GM18517 (cell line): ENCODE measurements at regions not wholly inside any gene's neighbourhood (a gene's known extent, or its start where the extent isn't known, plus 50 kb on each side); places are given as distances from the start of the nearest gene placed in this dataset.

ENCODE experiments used
- ATAC-seq: cut with Tn5 transposase; IDR thresholded peaks from one replicate; pipeline ENCODE4 v1.9.1; 2021; ENCODE audit warnings: mild to moderate bottlenecking, moderate library complexity; ENCODE audit not compliant: unreplicated experiment

- ATAC-seq: no peak
These were observed 295.9 kb upstream of the N4BP1 start for GRCh38 chr16:48905632-48906505.

GRCh38 chr16:48904333-48904732 is 294.4 kb upstream of the N4BP1 start:
- ATAC-seq: no peak

GRCh38 chr16:48903039-48903438 is 293.1 kb upstream of the N4BP1 start:
- no peak for ATAC-seq

GRCh38 chr16:48901712-48902374 is 291.9 kb upstream of the N4BP1 start:
- ATAC-seq: no peak

GRCh38 chr16:48899500-48899899 is 289.5 kb upstream of the N4BP1 start:
- no peak for ATAC-seq

GRCh38 chr16:48897698-48898205 is 287.8 kb upstream of the N4BP1 start:
- ATAC-seq: no peak

- no peak for ATAC-seq
These were observed 285.2 kb upstream of the N4BP1 start for GRCh38 chr16:48895142-48895541.

GRCh38 chr16:48892893-48893292 is 282.9 kb upstream of the N4BP1 start:
- ATAC-seq: no peak

GRCh38 chr16:48887646-48888210 is 277.7 kb upstream of the N4BP1 start:
- no peak for ATAC-seq

GRCh38 chr16:48885471-48885870 is 275.5 kb upstream of the N4BP1 start:
- ATAC-seq: no peak

GRCh38 chr16:48881272-48881671 is 271.3 kb upstream of the N4BP1 start:
- ATAC-seq: no peak

GRCh38 chr16:48879223-48880122 is 269.5 kb upstream of the N4BP1 start:
- ATAC-seq: no peak

GRCh38 chr16:48877946-48878345 is 268.0 kb upstream of the N4BP1 start:
- ATAC-seq: no peak

- no peak for ATAC-seq
These were observed 260.2 kb upstream of the N4BP1 start for GRCh38 chr16:48870141-48870540.

- ATAC-seq: no peak
These were observed 255.5 kb upstream of the N4BP1 start for GRCh38 chr16:48865520-48865919.

- no peak for ATAC-seq
These were observed 254.1 kb upstream of the N4BP1 start for GRCh38 chr16:48864055-48864454.

GRCh38 chr16:48862087-48862532 is 252.1 kb upstream of the N4BP1 start:
- no peak for ATAC-seq

GRCh38 chr16:48860341-48860740 is 250.4 kb upstream of the N4BP1 start:
- ATAC-seq: no peak

- ATAC-seq: no peak
These were observed 243.0 kb upstream of the N4BP1 start for GRCh38 chr16:48852951-48853350.

- no peak for ATAC-seq
These were observed 242.5 kb upstream of the N4BP1 start for GRCh38 chr16:48852458-48852857.
